Mucosa of rectum (tissue), 2 donors: ENCODE measurements at regions not wholly inside any gene's neighbourhood (a gene's known extent, or its start where the extent isn't known, plus 50 kb on each side); places are given as distances from the start of the nearest gene placed in this dataset.

Source experiments
- H3K27ac ChIP-seq, 2 donors: one replicate each; pipeline ENCODE4 v1.7.0; 2013; ENCODE audit warnings: inconsistent platforms in 2 of 2, low read depth in 2 of 2, low read length in 2 of 2
- H3K27me3 ChIP-seq, 2 donors: one replicate each; pipeline ENCODE4 v1.7.0; 2013; ENCODE audit warnings: low read length in 2 of 2; ENCODE audit not compliant: control insufficient read depth in 2 of 2, insufficient read depth in 2 of 2
- H3K36me3 ChIP-seq, 2 donors: one replicate each; pipeline ENCODE4 v1.7.0; 2013; ENCODE audit warnings: low read length in 2 of 2; ENCODE audit not compliant: control insufficient read depth in 2 of 2, insufficient read depth in 2 of 2
- H3K4me1 ChIP-seq, 2 donors: one replicate each; pipeline ENCODE4 v1.7.0; 2013; ENCODE audit warnings: low read length in 2 of 2, mild to moderate bottlenecking in 1 of 2; ENCODE audit not compliant: control insufficient read depth in 2 of 2, insufficient read depth in 2 of 2
- H3K4me3 ChIP-seq, 2 donors: one replicate each; pipeline ENCODE4 v1.7.0; 2013; ENCODE audit warnings: low read length in 2 of 2
- H3K9ac ChIP-seq, 2 donors: one replicate each; pipeline ENCODE4 v1.7.0; 2013; ENCODE audit warnings: low read length in 2 of 2, low read depth in 1 of 2, mild to moderate bottlenecking in 1 of 2
- H3K9me3 ChIP-seq, 2 donors: one replicate each; pipeline ENCODE4 v1.7.0; 2013; ENCODE audit warnings: low read length in 2 of 2; ENCODE audit not compliant: control insufficient read depth in 2 of 2
- donor health status: healthy.
- donor health status: Normal muscosa, but diverticular disease.

DNA sequence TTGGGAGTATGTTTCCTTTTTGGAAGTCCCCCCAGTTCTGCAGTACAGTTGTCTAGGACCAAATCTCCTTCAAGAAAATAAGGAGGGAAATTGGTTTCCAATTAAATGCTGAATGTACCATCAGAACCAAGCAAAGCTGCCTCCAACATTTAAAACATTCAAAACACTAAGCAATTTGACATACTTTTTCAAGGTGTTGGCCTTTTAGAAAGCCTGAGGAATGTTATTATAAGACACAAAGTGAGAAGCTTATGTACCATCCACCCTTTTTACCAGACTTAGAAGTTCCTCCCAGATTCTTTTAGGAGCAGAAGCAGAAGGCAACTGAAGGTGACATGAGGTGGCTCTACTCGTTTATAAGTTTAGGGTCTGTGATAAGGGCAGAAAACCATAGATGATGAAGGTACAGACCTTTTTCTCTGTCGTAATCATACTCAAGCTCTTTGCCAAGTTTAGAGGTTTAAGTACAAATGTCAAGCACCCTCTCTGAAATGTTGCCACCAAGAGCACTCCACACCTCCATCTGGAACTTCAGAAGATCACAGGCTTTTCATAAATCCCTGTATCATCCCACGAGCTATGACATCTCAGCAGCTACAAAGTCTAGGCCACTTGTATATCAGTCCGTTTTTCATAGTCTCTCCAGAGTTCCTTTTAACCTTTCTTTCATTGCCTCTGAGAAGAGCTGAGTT, 282.5 kb upstream of the THBS1 start:
- Histone ChIP-seq H3K27me3 (no peaks in the 10 kb centered on the region), H3K9ac (no peak overlapping the region), H3K36me3 (no peaks in the 10 kb centered on the region), H3K27ac (no peak overlapping the region), H3K9me3 (no peaks in the 10 kb centered on the region), H3K4me3 (no peak overlapping the region), H3K4me1 (no peaks in the 10 kb centered on the region)

DNA sequence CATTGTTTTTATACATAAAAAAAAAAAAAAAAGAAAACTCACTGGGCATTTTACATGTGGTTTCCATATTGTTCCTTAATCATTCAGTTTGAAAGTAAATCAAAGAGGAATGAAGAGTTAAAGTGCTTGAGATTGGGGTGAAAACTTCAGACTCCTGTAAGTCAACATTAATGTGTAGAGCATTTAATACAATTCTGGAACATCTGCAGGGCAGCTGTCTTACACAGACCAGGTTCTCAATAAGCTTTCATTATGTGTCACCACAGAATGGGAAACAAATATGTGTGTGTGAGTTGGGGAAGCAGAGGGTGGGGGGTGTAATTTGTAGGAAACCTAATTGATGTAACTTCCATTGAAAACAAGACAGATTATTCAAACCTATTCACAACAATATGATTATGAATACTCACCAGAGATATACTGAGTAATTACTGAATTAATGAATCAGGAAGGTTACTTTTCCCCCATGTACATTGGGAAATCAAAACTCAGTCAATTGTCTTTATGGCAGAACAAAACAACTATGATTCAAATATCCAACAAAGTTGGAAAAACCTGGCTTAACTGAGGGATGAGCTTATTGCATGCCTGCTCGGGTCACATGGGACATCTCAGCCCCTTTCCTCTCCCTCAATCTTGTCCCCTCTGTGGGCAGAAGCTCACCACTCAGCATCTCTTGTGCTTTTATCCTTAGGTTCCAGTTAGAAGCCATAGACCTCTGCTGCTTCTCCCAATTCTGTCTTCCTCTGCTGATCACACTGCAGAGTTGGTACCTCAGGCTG, 281.2 kb upstream of the THBS1 start:
- no peaks in the 10 kb centered on the region for H3K9me3 ChIP-seq

DNA sequence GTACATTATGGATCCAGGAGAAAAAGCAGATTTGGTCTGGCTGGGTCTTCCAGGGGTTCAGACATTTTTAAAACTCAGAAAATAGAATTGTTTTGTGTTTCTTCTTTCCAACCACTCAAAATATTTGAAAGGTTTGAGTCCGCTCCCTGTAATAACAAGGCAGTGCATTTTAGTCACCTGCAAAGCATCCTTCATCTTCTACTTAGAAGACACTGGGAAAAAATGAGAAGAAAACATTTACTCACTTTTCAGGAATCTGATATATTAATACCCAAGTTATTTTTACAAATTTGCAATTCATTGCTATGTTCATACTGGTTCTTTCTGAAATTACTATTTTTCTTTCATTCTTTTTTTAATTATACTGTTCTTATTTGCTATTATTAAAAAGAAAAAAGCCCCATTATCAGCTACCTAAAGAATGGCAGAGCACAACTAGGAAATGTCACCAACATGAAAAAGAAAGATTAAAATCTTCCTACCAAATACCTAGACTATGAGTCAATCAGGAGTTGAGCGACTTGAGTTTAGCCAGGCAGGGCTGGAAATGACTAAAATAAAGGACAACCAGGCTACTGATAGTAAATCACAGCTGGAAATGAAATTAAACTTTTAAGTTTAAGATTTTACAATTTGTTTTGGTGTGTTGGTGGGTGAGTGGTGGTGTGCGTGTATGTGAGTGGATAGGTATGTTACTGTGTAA, 280.3 kb upstream of the THBS1 start:
- Histone ChIP-seq H3K4me3 (no peak overlapping the region), H3K9me3 (no peaks in the 10 kb centered on the region), H3K36me3 (no peaks in the 10 kb centered on the region), H3K27me3 (no peaks in the 10 kb centered on the region), H3K27ac (no peak overlapping the region), H3K4me1 (no peaks in the 10 kb centered on the region), H3K9ac (no peak overlapping the region)

More for the DNA sequence above, 281.2 kb upstream of the THBS1 start:
- H3K36me3 ChIP-seq: no peaks in the 10 kb centered on the region
- H3K9ac ChIP-seq: no peak overlapping the region
- no peak overlapping the region for H3K4me3 ChIP-seq
- no peaks in the 10 kb centered on the region for H3K4me1 ChIP-seq
- H3K27me3 ChIP-seq: no peaks in the 10 kb centered on the region
- H3K27ac ChIP-seq: no peak overlapping the region

DNA sequence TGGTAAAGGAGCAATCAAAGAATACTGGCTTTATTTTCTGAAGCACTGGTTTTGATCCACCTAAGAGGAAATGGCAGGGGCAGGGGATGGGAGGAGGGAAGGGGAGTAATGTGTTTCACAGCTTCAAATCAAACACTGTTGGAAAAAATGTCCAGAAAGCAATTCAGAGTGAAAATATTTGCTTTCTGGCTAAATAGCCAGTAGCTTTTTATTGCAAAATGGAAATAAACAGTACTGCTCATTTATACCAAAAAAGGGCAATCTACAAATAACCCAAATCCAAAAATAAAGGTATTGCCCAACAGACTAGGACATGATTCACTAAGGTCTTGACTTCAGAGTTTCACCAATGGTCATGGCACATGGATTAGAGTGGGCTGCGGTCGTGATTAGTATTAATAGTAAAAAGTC, 279.3 kb upstream of the THBS1 start:
- Histone ChIP-seq H3K9me3 (no peaks in the 10 kb centered on the region), H3K36me3 (no peaks in the 10 kb centered on the region), H3K9ac (no peak overlapping the region), H3K27me3 (no peaks in the 10 kb centered on the region), H3K4me1 (no peaks in the 10 kb centered on the region), H3K27ac (no peak overlapping the region), H3K4me3 (no peak overlapping the region)

GRCh38 chr15:39302936-39303335, 277.9 kb upstream of the THBS1 start:
- no peak overlapping the region for H3K27ac ChIP-seq
- H3K9me3 ChIP-seq: no peaks in the 10 kb centered on the region
- H3K9ac ChIP-seq: no peak overlapping the region
- H3K4me1 ChIP-seq: no peaks in the 10 kb centered on the region
- H3K36me3 ChIP-seq: no peaks in the 10 kb centered on the region
- H3K4me3 ChIP-seq: no peak overlapping the region
- H3K27me3 ChIP-seq: no peaks in the 10 kb centered on the region

- H3K27me3 ChIP-seq: no peaks in the 10 kb centered on the region
- H3K9ac ChIP-seq: no peak overlapping the region
- no peak overlapping the region for H3K4me3 ChIP-seq
- H3K9me3 ChIP-seq: no peaks in the 10 kb centered on the region
- no peaks in the 10 kb centered on the region for H3K36me3 ChIP-seq
- no peak overlapping the region for H3K27ac ChIP-seq
- no peaks in the 10 kb centered on the region for H3K4me1 ChIP-seq
Measured at GRCh38 chr15:39304201-39304841, 276.6 kb upstream of the THBS1 start.

DNA sequence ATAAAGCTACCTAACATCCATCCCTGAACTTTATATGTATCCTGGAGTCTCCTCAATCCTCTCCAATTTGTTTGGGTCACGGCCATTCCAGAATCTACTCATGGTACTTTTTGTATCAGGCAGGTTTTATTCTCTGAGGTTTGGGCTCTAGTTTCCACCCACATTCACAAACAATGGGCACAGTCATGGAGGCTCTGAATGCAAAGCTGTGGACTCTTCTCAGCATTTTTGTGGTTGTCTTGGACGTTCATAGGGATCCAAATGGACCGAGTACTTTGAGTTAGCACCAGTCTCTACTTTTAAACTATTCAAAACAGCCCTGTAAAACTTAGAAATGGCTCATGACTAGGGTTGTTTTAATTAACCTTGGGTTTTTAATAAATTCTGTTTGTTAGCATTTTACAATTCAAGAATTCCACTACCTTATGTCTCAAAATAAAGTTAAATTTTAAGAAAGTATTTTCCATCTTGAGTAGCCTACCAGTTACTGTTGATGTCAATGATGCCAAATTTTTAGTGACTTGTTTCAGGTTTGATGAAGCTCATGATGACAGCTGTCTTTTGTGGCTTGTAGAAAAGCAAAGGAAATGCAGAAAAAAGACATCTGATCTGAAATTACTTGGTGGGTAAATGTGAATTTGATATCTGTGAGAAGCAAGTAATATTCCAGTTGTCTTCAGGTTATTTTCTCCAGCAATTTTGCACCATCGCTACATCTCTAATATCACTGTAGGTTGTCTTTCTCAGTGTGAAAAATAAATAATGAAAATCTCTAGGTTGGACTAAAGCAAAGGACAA, 275.7 kb upstream of the THBS1 start:
- Histone ChIP-seq H3K27me3 (no peaks in the 10 kb centered on the region), H3K27ac (no peak overlapping the region), H3K9me3 (no peaks in the 10 kb centered on the region), H3K36me3 (no peaks in the 10 kb centered on the region), H3K4me1 (no peaks in the 10 kb centered on the region), H3K4me3 (no peak overlapping the region), H3K9ac (no peak overlapping the region)

DNA sequence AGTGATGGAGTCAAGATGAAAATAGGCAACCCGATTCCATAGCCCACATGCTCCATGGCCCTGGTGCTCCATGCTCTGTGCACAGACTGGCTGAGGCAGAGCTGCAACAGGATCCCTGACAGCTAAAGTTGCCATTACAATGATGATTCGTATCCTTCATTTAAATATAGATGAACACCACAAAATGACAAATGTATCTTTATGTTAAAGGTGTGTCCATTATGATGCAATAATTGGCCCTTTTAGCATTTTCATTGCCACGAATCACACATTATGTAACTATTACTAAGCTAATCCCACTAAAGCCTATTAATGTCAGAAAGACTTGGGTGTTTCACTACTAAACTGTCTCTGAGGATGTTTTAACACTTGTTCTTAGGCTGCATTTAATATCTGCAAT, 270.2 kb upstream of the THBS1 start:
- Histone ChIP-seq H3K27ac (no peak overlapping the region), H3K4me3 (no peak overlapping the region), H3K9ac (no peak overlapping the region), H3K27me3 (no peaks in the 10 kb centered on the region), H3K4me1 (peaks cover 7 to 10% of the 10 kb centered on the region in 2 donors), H3K9me3 (no peaks in the 10 kb centered on the region), H3K36me3 (no peaks in the 10 kb centered on the region)

GRCh38 chr15:39312984-39313383, 267.9 kb upstream of the THBS1 start:
- Histone ChIP-seq H3K9ac (no peak overlapping the region), H3K9me3 (no peaks in the 10 kb centered on the region), H3K36me3 (no peaks in the 10 kb centered on the region), H3K27me3 (no peaks in the 10 kb centered on the region), H3K4me3 (no peak overlapping the region), H3K27ac (peak overlapping the region; percentile 75 to 86), H3K4me1 (peaks cover 7 to 10% of the 10 kb centered on the region in 2 donors)
